Hepatocyte (in vitro differentiated cells): ENCODE measurements at regions not wholly inside any gene's neighbourhood (a gene's known extent, or its start where the extent isn't known, plus 50 kb on each side); places are given as distances from the start of the nearest gene placed in this dataset.

ENCODE experiments used
- EZH2phosphoT487 ChIP-seq: fragments of 200-600 bp; sonication (generic); IDR thresholded peaks from one replicate; pipeline ENCODE4 v1.6.1; 2018; ENCODE audit warnings: antibody characterized with exemption, mild to moderate bottlenecking, low read depth, moderate library complexity; ENCODE audit not compliant: unreplicated experiment, severe bottlenecking
- TF ChIP-seq, protein P1 (sequence below): fragments of 200-600 bp; sonication (generic); IDR thresholded peaks from 2 replicates; pipeline ENCODE4 v1.5.1; 2016; ENCODE audit warnings: antibody characterized with exemption, mild to moderate bottlenecking; ENCODE audit not compliant: poor library complexity

DNA sequence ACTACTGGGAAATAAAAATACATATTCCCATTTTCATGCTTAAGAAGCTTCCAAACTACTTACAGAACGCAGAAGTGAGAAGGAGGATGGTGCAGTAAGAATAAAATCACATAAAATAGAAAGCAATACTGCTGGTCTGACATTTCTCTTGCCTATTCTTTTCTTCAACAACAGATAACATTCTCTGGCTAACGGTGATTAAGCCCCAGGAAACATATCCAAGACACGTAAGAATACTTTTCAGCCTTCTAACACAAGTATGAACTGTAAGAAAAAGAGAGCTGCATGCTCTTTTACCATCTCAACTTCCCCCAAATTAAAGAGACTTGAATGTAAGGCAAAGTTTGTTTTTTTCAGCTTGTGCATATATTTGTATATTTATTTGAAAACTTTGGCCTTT lies 156.1 kb upstream of the TARS1 start:
- TF ChIP-seq, protein P1, sequence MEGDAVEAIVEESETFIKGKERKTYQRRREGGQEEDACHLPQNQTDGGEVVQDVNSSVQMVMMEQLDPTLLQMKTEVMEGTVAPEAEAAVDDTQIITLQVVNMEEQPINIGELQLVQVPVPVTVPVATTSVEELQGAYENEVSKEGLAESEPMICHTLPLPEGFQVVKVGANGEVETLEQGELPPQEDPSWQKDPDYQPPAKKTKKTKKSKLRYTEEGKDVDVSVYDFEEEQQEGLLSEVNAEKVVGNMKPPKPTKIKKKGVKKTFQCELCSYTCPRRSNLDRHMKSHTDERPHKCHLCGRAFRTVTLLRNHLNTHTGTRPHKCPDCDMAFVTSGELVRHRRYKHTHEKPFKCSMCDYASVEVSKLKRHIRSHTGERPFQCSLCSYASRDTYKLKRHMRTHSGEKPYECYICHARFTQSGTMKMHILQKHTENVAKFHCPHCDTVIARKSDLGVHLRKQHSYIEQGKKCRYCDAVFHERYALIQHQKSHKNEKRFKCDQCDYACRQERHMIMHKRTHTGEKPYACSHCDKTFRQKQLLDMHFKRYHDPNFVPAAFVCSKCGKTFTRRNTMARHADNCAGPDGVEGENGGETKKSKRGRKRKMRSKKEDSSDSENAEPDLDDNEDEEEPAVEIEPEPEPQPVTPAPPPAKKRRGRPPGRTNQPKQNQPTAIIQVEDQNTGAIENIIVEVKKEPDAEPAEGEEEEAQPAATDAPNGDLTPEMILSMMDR = no peak
- no peak for TF ChIP-seq EZH2phosphoT487
